Osteocyte (in vitro differentiated cells): ENCODE measurements at regions not wholly inside any gene's neighbourhood (a gene's known extent, or its start where the extent isn't known, plus 50 kb on each side); places are given as distances from the start of the nearest gene placed in this dataset.
"Not testable (repeated sequence)": the region's sequence is repeated elsewhere in the genome, so short reads cannot be mapped to it uniquely, and the experiment has no call there.

Experiments
- DNase-seq: peaks from one replicate; pipeline ENCODE4 v3.0.0; 2021; ENCODE audit warnings: mixed read lengths; ENCODE audit not compliant: unreplicated experiment; ENCODE audit errors: extremely low spot score
- H3K27ac Mint-ChIP-seq: one replicate; pipeline ENCODE4 v1.8.0; 2021; ENCODE audit warnings: mild to moderate bottlenecking, mixed read lengths; ENCODE audit not compliant: unreplicated experiment
- H3K27me3 Mint-ChIP-seq: one replicate; pipeline ENCODE4 v1.8.0; 2021; ENCODE audit warnings: mixed read lengths; ENCODE audit not compliant: unreplicated experiment
- H3K36me3 Mint-ChIP-seq: one replicate; pipeline ENCODE4 v1.8.0; 2021; ENCODE audit warnings: mixed read lengths; ENCODE audit not compliant: unreplicated experiment
- H3K4me1 Mint-ChIP-seq: one replicate; pipeline ENCODE4 v1.8.0; 2021; ENCODE audit warnings: mixed read lengths; ENCODE audit not compliant: unreplicated experiment
- H3K4me3 Mint-ChIP-seq: one replicate; pipeline ENCODE4 v1.8.0; 2021; ENCODE audit warnings: mild to moderate bottlenecking, moderate library complexity, mixed read lengths; ENCODE audit not compliant: unreplicated experiment
- H3K9me3 Mint-ChIP-seq: one replicate; pipeline ENCODE4 v1.8.0; 2021; ENCODE audit warnings: mixed read lengths; ENCODE audit not compliant: unreplicated experiment
- CTCF ChIP-seq: fragments of 200-600 bp; sonication (generic); IDR thresholded peaks from 2 replicates; pipeline ENCODE4 v1.5.0; 2021; ENCODE audit warnings: antibody characterized with exemption, mild to moderate bottlenecking, moderate library complexity

- H3K4me3 Mint-ChIP-seq, result no peak overlapping the region
- TF ChIP-seq CTCF, result no peak
- no peaks in the 10 kb centered on the region for H3K9me3 Mint-ChIP-seq
- peaks cover 9% of the 10 kb centered on the region for H3K4me1 Mint-ChIP-seq
- H3K27me3 Mint-ChIP-seq, result no peaks in the 10 kb centered on the region
- H3K36me3 Mint-ChIP-seq, result no peaks in the 10 kb centered on the region
- DNase-seq, result no peak
- no peak overlapping the region for H3K27ac Mint-ChIP-seq
These were observed 176.1 kb downstream of the TM9SF2 start for GRCh38 chr13:99677116-99677951.

- Mint-ChIP-seq H3K36me3 (no peaks in the 10 kb centered on the region), H3K4me1 (no peaks in the 10 kb centered on the region), H3K27me3 (no peaks in the 10 kb centered on the region), H3K4me3 (no peak overlapping the region), H3K9me3 (no peaks in the 10 kb centered on the region), H3K27ac (no peak overlapping the region)
- DNase-seq, result no peak
- TF ChIP-seq CTCF, result no peak
These were observed 170.5 kb downstream of the TM9SF2 start for GRCh38 chr13:99671746-99672145.

- not testable (repeated sequence) for H3K9me3 Mint-ChIP-seq, H3K4me1 Mint-ChIP-seq, DNase-seq, H3K27ac Mint-ChIP-seq, H3K4me3 Mint-ChIP-seq, H3K36me3 Mint-ChIP-seq, H3K27me3 Mint-ChIP-seq
These were observed 167.8 kb downstream of the TM9SF2 start for GRCh38 chr13:99669096-99669495.

GRCh38 chr13:99666146-99666805, 165.0 kb downstream of the TM9SF2 start:
- H3K27ac Mint-ChIP-seq, result no peak overlapping the region

GRCh38 chr13:99665711-99666110, 164.4 kb downstream of the TM9SF2 start:
- Mint-ChIP-seq H3K27me3 (no peaks in the 10 kb centered on the region), H3K4me3 (no peak overlapping the region), H3K27ac (no peak overlapping the region), H3K9me3 (no peaks in the 10 kb centered on the region), H3K36me3 (no peaks in the 10 kb centered on the region), H3K4me1 (peaks cover 2% of the 10 kb centered on the region)
- peak; percentile 10 for DNase-seq
- TF ChIP-seq CTCF, result no peak

More at GRCh38 chr13:99666146-99666805, 165.0 kb downstream of the TM9SF2 start:
- Mint-ChIP-seq H3K4me3 (no peak overlapping the region), H3K27me3 (no peaks in the 10 kb centered on the region), H3K4me1 (peaks cover 2% of the 10 kb centered on the region), H3K9me3 (no peaks in the 10 kb centered on the region), H3K36me3 (no peaks in the 10 kb centered on the region)
- peak; percentile 54 for DNase-seq
- TF ChIP-seq CTCF, result no peak
